Hematopoietic multipotent progenitor cell treated with erythropoietin and hydrocortisone succinate and interleukin-3 and kit ligand, for 15 days (in vitro differentiated cells): ENCODE measurements at regions not wholly inside any gene's neighbourhood (a gene's known extent, or its start where the extent isn't known, plus 50 kb on each side); places are given as distances from the start of the nearest gene placed in this dataset.
"Not testable (repeated sequence)": the region's sequence is repeated elsewhere in the genome, so short reads cannot be mapped to it uniquely, and the experiment has no call there.

ENCODE experiments used
- DNase-seq: peaks from one replicate; pipeline ENCODE4 v3.0.0-alpha.2; 2015; ENCODE audit warnings: low spot score

DNA sequence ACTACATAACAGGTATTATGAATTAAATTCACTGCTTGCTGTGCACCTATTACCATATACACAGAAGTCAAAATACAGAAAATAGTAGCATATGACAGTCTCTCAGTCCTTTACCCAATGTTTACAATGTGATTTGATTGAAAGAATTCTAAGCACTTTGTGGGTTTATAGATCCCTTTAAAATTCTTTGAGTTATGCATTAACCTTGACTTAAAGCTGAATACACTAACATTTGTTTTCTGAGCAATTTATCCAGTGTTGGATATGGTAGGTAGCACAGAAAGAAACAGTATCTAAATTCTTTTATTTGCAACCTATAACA lies 230.8 kb upstream of the DDI1 start:
- no peak for DNase-seq

GRCh38 chr11:103806130-103806895 lies 230.1 kb upstream of the DDI1 start:
- DNase-seq = no peak

GRCh38 chr11:103807806-103808205 lies 228.6 kb upstream of the DDI1 start:
- DNase-seq = no peak

DNA sequence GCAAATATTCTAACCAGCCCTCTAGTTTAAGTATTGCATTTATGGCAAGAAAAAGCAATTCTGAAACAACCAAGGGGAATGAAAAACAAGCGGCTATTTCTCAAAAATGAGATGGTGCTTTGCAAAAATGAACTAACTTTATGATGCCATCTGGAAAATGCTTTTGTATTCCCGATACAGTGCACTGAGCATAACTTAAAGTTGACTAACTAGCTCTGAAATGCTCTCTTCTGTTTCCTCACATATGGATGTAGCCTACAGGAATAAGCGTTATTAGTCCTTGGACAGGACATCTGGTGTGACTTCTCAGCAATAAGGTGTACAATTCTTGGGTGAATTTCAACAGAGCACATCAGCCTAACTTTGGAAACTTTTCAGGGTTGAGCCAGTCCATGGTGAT lies 228.2 kb upstream of the DDI1 start:
- DNase-seq = no peak

- DNase-seq = no peak
Observed at GRCh38 chr11:103811870-103812455, 224.5 kb upstream of the DDI1 start.

DNA sequence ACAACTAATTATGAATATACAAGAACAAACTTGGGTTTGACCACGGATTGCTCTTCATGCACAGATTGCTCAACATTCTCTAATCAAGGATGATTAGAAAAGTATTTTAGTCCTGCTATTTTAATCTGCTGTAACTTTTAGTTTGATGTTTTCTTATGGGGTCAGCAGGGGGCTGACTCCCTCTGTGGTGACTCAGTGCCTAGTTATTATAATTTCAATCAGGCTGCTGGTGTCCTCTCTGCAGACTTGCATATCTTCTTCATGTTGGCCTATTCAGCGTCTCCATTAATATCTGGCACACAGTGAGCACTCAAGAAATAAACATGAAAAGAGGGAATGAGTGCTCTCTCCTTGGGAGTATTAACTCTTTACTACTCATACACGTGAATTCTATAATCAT lies 223.8 kb upstream of the DDI1 start:
- DNase-seq = no peak

DNA sequence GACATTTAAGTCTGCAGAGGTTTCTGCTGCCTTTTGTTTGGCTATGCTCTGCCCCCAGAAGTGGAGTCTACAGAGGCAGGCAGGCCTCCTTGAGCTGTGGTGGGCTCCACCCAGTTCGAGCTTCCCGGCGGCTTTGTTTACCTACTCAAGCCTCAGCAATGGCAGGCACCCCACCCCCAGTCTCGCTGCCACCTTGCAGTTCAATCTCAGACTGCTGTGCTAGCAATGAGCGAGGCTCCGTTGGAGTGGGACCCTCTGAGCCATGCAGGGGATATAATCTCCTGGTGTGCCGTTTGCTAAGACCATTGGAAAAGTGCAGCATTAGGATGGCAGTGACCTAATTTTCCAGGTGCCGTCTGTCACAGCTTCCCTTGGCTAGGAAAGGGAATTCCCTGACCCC lies 216.1 kb upstream of the DDI1 start:
- DNase-seq = not testable (repeated sequence)

- DNase-seq = no peak
Observed at GRCh38 chr11:103824116-103824515, 212.3 kb upstream of the DDI1 start.

GRCh38 chr11:103825469-103825868 lies 211.0 kb upstream of the DDI1 start:
- DNase-seq = no peak

- DNase-seq = no peak
Observed at GRCh38 chr11:103826856-103827255, 209.6 kb upstream of the DDI1 start.

DNA sequence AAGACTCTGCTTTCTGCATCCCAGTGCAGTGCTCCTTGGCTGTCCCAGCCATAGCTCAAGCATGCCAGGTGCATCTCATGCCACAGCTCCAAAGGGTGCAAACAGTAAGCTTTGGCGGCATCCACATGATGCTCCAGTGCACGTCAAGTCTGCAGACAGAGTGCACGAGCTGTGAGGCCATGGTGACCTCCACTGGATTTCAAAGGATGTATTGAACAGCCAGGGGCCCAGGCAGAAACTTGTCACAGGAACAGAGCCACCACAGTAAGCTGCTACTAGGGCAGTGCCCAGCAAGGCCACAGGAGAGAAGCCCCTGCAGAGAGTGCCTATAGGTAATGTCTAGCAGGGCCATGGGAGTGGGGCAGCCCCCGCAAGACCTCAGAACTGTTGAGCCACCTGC lies 206.8 kb upstream of the DDI1 start:
- DNase-seq = no peak

- no peak for DNase-seq
Observed at GRCh38 chr11:103830205-103830604, 206.2 kb upstream of the DDI1 start.

- DNase-seq = no peak
Observed at GRCh38 chr11:103832762-103833161, 203.7 kb upstream of the DDI1 start.

- no peak for DNase-seq
Observed at GRCh38 chr11:103842191-103842590, 194.2 kb upstream of the DDI1 start.

- DNase-seq = no peak
Observed at GRCh38 chr11:103842795-103843194, 193.6 kb upstream of the DDI1 start.

GRCh38 chr11:103844327-103845215 lies 191.9 kb upstream of the DDI1 start:
- DNase-seq = no peak

GRCh38 chr11:103845331-103845730 lies 191.1 kb upstream of the DDI1 start:
- DNase-seq = no peak

DNA sequence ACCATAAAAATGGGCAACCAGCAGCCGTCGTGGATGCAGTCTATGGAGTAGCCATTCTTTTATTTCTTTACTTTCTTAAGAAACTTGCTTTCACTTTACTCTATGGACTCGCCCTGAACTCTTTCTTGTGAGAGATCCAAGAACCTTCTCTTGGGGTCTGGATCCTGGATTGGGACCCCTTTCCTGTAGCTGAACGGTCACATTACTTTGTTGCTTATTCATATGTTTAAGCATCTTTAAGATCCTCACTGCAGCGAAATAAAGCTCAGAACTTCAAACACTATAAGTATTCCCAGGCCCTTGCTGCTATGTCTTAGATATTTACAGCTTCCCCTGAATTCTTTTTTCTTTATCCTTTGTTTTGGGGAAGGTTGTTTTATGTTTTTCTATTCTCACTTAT lies 187.8 kb upstream of the DDI1 start:
- DNase-seq = no peak

DNA sequence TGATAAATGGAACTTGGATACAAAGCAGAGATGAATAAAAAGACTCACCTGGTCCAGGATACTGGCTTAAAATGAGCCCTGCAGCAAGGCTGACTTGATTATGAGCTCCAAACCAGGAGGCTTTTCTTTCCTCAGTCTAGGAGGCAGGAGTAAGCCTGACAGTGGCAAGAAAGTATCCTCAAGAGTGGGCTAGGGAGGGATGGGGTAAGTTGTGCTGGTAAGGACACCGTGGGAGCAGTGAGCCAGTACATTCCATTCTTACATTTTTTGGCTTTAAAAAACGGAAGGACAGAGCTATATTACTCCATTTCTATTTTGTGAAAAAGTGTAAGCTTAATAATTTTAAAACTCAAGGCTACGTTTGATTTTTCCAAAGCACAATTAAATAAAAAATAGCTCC lies 187.1 kb upstream of the DDI1 start:
- no peak for DNase-seq

DNA sequence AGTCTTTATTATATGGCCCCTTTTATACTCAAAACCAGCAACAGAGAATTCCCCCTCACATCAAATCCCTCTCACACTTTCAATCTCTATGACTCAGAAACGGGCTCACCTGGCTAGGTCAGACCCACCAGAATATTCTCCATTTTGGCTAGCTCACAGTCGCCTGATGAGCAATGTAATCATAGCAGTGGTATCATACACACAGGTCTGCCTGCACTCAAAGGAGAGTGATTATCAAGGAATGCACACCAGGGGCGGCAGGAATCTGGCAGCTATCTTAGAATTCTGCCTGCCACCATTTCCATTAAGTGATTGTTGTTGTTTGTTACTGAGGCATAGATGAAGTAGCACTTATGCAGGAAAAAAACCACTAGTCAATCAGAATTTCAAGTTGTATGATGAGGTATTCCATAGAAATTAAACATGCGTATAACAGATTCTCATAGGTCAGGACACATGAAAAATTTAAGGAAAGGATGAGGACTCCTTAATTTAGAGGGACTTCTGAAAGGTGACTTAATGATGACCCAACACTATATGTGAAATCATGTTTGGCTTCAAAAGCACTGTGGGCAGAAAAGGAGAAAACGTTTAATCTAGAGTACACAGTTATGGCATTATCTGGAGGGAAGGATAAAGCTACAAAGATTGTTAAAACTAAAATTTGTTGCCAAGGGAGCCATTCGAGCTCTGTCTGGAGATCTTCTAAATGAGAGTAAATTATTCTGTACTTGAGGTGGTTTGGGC lies 185.8 kb upstream of the DDI1 start:
- DNase-seq = no peak

DNA sequence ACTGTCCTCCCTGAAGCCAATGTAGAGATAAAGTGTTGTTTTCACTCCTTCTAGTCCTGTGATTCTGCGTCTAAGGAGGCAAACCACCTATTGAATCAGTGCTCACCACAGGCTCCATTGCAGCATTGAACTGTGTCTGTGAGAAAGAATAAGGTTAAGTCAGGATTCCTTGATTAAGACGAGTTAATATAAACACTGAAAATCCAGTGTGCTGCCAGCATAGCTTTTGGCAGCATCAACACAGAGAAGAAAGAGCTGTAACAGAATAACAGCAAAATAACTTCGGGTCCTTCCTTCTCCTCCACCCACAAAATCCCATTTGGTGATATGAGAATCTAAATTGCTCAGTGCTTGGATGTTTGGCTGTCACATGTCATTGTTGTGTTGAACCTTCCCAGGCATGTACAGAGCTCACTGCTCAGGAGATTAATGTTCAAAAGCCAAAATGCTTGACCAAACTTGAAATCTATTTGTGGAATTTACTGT lies 185.2 kb upstream of the DDI1 start:
- no peak for DNase-seq
